ENCODE measurements at regions not wholly inside any gene's neighbourhood (a gene's known extent, or its start where the extent isn't known, plus 50 kb on each side); places are given as distances from the start of the nearest gene placed in this dataset.

DNA sequence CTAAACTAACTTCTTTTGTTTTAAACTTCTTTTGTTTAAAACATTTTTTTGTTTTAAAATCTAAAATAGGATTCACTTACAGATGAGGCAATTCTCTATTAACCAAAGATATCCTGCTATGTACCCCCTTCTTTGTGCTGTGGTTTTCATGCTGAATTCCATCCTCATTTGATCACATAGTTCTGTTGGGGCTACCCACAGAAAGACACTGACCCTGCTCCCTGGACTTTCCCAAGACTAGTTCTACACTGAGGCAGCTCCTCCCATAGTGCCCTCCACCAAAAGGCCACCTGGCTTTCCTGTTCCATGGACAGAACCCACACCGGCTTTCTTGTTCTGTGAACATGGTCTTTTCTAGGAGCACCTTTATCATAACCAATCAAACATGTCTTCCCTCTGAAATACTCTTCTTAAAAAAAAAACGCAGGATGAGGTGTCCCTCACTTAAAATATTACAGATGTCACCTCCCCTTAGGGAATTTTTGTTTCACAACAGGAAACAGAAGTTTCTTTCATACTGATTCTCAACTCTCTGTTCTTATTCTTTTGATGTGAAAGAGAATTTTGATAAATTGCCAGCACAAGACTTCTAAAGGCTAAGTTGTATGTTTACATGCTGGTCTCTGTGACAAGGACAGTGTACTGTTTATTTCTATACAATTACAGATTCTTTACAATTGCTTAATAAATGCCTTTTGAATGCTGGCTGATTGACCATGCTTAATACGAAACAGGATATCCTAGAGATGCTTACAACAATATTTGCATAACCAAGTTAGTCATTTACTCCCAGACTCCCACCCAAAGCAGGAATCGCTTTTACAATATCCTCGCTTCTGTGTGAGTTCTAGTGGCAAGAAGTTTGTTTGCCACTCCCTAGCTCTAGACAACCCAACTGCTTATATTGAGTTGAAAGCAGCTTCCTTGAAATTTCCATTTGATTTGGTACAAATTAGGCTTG lies 300.4 kb downstream of the DTWD2 start:
- no peak for DNase-seq (ENCODE audit: low spot score)

DNA sequence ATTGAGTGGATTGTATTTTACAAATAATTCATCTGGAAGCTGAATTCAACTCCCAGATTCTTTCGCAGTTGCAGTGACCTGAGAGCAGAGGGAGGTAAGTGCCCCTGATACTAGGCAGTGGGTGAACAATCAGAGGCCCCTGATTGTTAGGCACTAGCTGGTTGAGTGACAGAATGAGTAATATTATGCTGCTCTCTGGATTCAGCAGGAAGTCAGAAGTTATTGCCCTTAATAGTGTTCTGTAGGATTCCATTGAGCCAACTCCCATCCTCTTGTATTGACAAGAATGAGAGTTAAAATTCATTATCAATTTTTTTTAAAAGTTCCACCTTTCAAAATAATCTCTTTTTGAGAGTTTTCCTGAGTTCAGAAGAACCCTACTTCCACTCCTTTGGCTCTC lies 301.2 kb downstream of the DTWD2 start:
- DNase-seq (ENCODE audit: low spot score) = no peak

DNA sequence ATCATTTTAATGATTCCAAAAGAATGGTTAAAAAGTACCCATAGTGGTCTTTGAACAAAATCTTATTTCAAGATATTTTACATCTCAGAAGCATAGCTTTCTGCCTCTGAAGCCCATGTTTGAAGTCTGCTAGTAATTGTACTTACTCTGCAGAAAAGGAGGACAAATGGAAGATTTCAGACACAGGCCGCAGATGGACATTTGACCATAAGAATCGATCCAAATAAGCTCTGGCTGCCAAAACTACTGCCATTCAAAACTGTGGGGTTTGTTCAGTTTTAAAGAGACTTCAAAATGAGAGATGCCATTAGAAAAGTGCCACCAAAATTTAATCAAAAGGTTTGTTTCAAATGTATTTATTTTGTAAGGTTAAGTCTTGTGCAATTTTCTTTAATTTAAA lies 306.7 kb downstream of the DTWD2 start:
- DNase-seq (ENCODE audit: low spot score) = no peak

DNA sequence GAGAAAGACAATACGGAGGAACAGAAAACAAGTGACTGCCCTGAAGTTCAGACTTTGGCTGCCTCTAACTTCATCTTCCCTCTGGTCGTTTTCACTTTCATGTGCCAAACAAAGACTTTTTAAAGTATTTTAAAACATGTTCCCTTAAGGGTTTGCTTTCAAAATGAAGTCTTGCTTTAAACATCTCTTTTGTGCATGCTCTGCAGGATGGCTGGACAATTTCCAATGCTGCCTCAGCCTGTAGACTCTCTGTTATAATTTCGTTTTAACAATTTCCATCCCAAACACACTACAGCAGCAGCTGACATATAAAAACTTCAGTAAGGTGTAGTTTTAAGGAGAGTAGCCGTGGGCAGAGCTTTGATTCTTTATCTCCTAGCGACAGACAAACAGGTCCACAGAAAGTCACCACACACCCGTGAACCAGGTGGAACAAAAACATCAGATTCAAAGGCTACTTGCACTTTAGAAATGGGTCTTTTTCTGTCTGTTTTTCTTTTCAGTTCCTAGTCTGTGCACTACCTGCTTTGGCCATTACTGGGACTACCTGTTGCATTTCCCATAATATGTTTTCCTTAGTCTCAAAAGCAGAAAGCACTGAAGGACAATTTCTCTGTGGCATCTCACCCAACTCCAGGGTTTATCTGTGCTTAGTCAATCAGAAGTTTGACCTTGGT lies 308.9 kb downstream of the DTWD2 start:
- no peak for DNase-seq (ENCODE audit: low spot score)

DNA sequence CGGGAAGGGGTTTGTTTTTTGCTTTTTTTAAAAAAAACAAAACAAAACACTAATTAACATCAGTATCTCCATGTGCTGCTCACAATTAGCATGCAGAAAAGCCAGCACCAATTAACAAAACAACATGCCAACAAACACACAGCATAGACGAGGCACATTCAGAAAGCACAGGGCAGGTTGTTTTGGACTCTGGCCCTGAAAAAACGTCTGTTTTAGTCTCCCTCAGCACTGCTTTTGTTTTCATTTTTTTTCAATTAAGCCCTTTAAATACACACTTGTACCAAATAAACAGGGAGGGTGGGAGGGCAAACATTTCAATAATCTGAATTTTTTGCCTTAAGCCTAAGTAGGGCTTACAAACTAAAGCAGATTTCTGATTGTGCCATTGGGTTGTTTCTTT lies 309.6 kb downstream of the DTWD2 start:
- no peak for DNase-seq (ENCODE audit: low spot score)

DNA sequence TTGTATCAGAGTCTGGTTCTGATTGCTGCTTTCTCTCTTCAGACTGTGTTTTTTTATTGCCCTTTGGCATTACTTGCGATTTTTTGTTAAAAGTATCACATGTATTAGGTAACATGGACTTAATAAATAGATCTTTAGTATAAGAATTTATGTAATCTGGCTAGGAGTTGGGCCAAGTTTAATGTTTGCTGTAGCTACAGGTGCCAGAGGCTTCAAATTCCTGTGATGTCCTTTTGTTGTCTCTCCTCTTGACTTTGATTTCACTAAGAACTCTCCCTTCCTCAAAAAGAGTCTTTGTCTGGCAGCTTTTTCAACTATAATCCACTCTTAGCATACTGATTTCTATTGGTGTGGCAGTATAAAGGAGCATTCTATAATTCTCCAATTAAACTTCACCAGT lies 313.1 kb downstream of the DTWD2 start:
- DNase-seq (ENCODE audit: low spot score) = no peak

DNA sequence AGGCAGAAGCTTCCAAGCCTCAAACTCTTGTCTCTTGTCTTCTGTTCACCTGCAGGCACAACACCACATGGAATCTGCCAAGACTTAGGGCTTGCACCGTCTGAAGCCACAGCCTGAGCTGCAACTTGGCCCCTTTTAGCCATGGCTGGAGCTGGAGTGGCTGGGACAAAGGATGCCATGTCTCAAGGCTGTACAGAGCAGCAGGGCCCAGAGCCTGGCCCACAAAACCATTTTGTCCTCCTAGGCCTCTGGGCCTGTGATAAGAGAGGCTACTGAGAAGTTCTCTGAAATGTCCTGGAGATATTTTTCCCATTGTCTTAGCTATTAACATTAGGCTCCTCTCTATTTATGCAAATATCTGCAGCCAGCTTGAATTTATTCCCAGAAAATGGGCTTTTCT lies 330.8 kb downstream of the DTWD2 start:
- DNase-seq (ENCODE audit: low spot score) = no peak

DNA sequence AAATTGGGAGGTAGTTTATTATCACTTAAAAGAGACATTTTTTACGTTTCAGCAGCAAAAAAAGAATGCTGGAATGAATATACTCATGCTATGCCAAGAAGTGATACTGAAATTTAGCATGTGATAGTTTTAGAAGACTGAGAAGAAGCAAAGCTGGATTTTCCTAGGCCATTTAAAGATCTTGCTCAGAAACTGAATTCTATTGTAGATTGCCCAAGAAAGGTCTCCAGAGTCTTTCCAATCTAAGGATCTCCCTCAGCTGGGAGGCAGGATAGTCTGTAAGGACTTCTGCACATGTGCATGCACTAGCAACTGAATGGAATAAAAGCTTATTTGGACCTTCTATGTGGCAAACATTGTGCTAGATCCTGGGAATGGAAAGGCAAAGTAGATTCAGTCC lies 334.5 kb downstream of the DTWD2 start:
- DNase-seq (ENCODE audit: low spot score) = no peak

DNA sequence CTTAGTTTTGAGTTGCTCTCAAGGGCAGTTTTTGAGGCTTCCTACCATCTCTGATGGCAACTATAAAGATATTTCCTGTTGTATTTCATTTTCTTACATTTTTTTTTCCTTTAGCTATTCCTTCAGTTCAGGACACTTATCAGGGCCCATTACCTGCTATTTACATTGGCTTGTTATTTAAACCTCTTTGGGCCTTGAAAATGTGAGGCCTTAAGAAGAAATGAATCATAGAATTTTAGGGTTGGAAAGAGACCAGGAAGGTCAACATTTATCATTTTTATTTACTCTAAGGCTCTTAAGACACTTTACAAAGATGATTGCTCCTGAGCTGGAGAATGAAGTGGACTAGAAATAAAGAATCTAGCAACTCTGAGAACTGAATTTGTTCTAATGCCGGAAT lies 335.2 kb downstream of the DTWD2 start:
- no peak for DNase-seq (ENCODE audit: low spot score)

DNA sequence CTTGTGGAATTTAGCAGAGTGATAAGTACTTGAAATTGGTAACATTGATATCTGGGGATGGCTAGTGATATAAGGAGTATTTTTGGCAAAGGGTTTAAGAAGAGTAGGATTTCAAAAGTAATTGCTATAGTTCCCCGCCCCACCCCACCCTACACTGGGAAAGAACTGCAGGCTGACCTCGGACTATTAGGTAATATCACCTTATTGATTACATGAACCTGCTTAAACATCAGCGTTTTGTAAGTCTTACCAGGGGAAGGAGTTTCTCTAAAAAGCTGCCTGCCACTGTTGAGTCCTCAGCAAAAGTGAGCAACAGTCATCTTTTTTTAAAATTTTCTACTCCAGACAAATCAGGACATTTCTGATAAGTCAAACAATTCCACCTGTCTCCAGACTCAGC lies 337.3 kb downstream of the DTWD2 start:
- no peak for DNase-seq (ENCODE audit: low spot score)

DNA sequence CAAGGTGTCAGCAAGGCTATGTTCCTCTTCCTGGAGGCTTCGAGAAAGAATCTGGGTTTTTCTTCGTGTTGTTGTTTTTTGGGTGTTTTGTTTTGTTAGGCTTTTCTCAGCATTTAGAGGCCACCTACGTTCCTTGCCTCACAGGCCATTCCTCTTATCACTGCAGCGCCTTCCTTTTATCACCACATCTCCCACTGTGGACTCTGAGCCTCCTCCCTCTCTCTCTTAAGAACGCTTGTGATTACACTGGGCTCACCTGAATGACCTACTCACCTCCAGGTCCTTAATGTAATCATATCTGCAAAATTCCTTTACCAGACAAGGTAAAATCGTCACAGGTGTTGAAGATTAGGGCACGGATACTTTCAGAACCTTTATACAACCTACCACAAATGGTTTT lies 340.8 kb downstream of the DTWD2 start:
- DNase-seq (ENCODE audit: low spot score) = no peak

DNA sequence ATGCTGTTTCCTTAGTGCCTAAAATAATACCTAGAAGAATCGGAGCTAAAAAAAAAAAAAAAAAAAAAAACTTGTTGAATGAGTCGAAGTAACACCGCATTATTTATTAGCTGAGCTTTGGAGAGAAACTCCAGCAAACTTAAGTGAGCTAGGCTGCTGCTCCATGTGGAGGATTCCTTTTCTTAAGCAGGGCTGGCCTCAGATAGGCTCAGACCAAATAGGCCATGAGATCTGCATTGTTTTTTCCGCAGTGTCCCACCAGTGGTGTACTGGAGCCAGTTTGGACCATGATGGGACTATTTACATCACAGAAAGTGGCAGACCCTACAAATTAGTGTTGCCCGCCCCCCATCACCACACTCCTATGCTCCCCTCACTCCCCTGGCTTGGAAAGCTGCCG lies 341.4 kb downstream of the DTWD2 start:
- DNase-seq (ENCODE audit: low spot score) = no peak

DNA sequence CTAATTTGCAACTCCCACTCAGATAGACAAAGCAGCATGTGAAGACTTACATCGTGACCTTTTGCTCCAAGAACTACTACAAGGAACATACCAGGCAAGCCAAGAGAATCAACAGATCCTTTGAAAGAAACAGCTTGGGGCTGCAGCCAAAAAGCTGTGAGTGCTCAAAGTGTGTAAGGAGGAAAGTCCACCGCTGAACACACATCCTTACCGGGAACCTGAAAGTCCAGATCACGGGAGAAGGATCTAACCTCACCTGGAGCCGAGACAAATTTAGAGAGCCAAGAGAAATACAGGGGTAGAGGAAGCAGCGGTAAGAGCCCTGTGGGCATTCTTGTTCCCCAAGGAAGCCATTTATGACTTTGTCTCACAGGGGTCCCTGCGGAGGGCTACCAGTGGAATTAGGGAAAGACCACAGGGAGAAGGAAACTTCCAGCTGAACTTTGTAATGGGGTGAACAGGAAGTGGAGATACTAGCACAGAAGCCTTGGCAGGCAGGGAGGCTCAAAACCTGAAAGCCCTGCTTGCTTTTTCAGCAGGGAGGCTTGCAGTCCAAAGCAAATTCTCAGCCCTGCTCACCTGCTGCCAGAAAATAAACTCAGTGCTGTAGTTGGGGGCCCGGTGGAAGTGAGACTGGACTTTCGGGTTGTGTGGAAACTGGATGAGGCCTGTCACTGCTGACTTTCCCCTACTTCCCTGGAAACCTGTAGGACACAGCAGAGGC lies 350.2 kb downstream of the DTWD2 start:
- no peak for DNase-seq (ENCODE audit: low spot score)

DNA sequence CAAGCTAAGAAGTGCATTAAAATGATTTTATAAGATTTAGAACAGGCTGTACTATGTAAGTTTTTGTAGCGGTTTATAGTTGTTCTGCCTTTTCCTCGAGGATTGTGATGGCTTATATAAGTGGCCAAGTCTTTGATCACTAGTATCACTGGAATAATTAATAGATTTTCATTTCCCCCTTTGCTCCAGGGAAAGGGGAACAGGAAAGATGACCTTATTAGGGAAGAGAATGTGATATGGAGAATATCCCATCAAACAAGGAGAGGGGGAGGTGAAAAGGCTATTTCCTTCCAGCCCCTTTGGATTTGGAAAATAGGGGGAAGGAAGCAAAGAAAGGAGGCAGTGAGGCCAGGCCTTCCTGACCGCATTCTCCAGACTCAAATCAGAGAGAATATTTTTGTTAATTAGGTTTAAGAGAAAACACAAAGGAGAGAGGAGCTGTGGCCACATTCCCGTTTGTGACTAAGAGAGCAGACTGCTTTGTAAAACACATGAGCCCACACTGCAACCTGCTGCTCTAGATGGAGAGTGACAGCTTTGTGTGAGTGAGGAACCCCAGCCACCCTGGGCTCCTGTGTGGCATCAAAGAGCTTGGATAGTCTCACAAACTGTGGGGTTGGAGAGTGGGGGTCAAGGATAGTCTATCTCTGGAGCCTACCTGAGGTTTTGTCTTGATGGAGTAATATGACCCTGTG lies 359.5 kb downstream of the DTWD2 start:
- no peak for DNase-seq (ENCODE audit: low spot score)

DNA sequence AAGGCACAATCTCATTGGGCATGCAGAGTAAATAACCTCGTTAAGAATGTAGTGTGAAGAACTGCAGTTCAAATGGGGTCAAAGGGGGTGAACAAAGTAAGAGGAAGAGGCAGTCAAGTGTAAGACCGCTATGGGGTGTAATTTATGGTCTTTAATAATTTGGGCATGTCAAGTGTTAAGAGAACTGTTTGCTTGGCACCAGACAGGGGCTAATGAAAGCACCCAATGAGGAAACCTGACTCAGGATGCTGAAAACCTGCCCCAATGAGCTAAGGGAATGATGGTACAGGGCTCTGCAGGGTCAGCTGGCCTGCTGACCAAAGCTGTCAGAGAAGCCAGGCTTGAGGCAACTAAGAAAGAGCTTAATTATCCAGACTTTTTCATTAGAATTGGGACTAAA lies 368.1 kb downstream of the DTWD2 start:
- DNase-seq (ENCODE audit: low spot score) = no peak

DNA sequence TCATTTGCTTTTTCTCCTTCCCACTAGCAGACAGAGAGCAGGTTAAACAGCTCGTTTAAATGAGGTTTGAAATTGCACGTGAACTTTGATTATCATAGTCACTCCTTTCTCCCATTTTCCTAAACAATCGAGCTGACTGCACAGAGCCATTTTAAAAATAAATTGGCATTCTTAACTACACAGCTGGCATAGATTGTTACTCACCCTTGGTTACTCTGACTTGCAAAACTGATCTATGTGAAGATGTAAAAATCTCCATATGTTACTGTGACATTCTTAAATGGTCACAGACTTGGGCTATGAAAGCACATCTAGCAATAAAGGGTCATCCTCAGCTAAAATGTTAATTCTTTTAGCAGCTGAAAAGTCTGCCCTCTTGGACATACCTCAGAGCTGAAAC lies 368.5 kb downstream of the DTWD2 start:
- DNase-seq (ENCODE audit: low spot score) = no peak

DNA sequence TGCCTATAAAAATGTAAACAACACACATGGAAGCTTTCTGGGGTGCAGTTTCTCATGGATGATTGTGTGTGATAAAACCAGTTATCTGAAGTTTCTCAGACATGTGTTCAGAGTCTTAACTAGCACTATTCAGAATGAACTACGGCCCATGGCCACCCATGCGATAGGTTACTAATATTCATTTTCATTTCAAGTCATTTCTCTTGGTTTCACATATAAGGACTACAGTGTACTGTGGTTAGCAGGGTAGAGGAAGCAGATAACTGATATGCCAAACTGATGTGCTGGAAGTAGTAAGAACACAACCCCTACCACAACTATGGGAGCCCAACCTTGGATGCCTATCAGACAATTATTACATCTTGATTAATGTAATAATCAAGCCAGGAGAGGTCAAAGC lies 372.1 kb downstream of the DTWD2 start:
- no peak for DNase-seq (ENCODE audit: low spot score)

DNA sequence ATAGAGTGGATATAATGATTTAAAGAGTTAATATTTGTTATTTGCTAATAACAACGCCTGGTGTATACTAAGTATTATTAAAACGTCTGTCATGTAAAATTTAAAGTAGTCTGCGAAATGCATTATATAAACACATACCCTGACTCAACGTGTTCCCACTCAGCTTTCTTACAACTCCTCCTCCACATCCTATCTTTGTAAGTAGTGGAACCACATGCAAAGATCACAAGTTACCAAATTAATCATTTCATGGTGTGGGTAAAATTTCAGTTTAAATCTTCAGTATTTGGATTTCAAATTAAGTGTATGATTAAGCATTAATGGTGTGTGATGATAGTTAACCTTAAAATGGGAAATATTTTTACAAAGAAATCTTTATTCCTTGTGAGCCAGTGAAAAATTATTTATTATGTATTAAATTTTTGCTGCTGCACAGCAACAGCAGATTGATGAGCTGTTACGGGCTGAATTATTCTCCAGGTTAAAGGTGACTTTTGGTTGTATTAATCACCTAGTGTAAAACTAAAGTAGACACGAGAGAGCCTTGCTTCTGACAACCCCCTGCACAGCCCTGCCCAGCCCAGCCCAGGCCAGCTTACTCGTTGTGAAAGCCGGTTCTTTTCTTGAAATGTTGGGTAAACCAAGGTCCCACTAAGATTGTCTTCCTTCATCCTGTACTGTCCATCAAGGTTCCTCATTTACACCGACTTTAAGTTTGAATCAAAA lies 373.5 kb downstream of the DTWD2 start:
- DNase-seq (ENCODE audit: low spot score) = no peak

DNA sequence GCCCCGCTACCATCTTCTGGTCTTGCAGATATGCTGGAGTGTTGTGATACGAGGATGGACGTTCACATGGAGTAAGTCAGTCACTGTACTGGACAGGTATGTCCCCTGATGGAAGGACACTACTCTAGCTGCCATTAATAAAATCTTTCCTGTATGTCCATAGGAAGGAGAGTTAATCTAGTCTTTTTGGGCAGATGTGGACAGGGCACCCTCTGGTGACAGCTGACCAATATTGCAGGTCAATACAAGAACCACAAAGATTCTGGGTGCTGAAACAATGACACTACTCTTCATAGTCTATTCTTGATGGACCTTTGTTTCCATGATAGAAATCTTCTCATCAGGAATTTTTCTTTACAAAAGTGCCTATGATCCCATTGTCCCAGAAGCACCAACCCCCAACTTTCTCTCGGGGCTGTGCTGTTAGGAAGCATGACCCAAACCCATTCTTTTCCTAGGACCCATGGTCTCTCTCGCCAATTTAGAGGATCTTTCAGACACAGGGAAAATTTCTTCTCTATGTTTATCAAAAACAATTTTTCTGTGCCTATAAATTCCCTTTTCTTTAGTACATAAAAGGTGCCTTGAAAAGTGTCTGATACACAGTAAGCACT lies 376.9 kb downstream of the DTWD2 start:
- DNase-seq (ENCODE audit: low spot score) = peak; percentile 5

DNA sequence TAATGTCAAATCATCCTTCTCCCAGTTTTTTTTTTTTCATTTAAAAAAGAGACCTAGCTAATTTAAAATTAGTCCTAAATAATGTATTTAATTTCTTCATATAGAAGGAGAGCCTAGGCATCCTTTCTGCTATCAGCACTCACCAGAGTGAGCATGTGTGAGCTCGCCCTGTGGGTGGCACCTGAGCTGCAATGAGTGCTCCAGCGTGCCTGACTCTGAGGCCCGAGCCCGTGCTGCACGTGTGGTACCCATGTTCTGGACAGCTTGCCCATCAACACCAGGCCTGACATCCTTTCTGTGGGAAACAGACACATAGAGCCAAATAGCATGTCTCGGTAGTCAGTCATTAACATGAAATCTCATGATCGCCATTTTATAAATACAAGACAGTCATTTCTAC lies 381.4 kb downstream of the DTWD2 start:
- no peak for DNase-seq (ENCODE audit: low spot score)

DNA sequence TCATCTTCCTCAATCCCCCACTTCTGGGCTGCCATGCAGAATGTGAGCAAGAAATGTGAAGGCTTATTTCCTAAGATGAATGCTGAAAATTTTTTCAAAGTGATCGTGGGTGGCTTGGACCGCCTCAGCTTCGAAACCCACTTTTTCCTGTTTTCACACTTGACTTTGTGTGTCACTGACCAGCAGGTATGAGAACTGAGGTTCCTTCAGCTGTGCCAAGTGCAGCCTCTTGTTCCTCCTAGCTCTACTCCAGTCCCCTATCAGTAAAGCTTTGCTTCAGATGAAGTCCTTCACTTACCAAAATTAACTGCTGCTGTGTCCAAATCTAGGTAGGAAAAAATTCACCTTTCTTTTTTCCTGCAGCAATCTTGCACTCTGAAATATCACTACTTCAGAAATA lies 382.6 kb downstream of the DTWD2 start:
- no peak for DNase-seq (ENCODE audit: low spot score)
